ENCODE measurements at regions not wholly inside any gene's neighbourhood (a gene's known extent, or its start where the extent isn't known, plus 50 kb on each side); places are given as distances from the start of the nearest gene placed in this dataset.
A peak's percentile ranks its signal among the peaks of the same experiment; 100 is the strongest.

GRCh38 chr2:16933355-16933754 is 267.7 kb upstream of the CYRIA start:
- Histone ChIP-seq H3T11ph (ENCODE audit: low read length) (no peak overlapping the region), H3K27ac (ENCODE audit: insufficient read length, low read depth, low read length) (no peak overlapping the region), H3K79me2 (ENCODE audit: insufficient read depth, low read length) (no peaks in the 10 kb centered on the region), H2BK120ac (ENCODE audit: low read depth, low read length, poor library complexity, severe bottlenecking) (no peak overlapping the region), H2AFZ (ENCODE audit: low read length) (no peak overlapping the region), H3K23ac (ENCODE audit: insufficient read length, low read depth, low read length) (no peak overlapping the region), H3K14ac (ENCODE audit: insufficient read depth, low read length) (no peak overlapping the region), H3K4me2 (ENCODE audit: insufficient read depth, insufficient read length, low read length) (no peak overlapping the region), H3K18ac (ENCODE audit: insufficient read length, low read depth, low read length) (no peak overlapping the region), H3K4me1 (ENCODE audit: insufficient read depth, low read length) (no peaks in the 10 kb centered on the region), H4K5ac (ENCODE audit: insufficient read length, low read depth, low read length) (no peak overlapping the region), H3K23me2 (ENCODE audit: insufficient read length, low read depth, low read length, poor library complexity, severe bottlenecking) (no peaks in the 10 kb centered on the region), H2BK15ac (ENCODE audit: low read depth, low read length) (no peak overlapping the region), H4K8ac (replicated peaks; ENCODE audit: insufficient read length, low read depth, low read length) (no peak overlapping the region), H3K56ac (ENCODE audit: insufficient read length, low read depth, low read length) (no peak overlapping the region), H4K20me1 (ENCODE audit: control insufficient read depth, insufficient read depth, insufficient read length) (no peaks in the 10 kb centered on the region), H2BK12ac (ENCODE audit: insufficient read length, low read depth, low read length) (no peak overlapping the region), H3K9me3 (ENCODE audit: control insufficient read depth, low read depth, low read length) (no peaks in the 10 kb centered on the region), H2BK5ac (ENCODE audit: insufficient read length, low read length) (no peak overlapping the region), H3K9ac (ENCODE audit: extremely low read depth, insufficient read length, low read length) (no peak overlapping the region), H3K79me1 (ENCODE audit: insufficient read depth, low read depth, low read length, poor library complexity, severe bottlenecking) (no peaks in the 10 kb centered on the region), H4K91ac (ENCODE audit: insufficient read length, low read depth, low read length) (no peak overlapping the region), H3K27me3 (ENCODE audit: insufficient read depth, low read length) (no peaks in the 10 kb centered on the region), H2AK5ac (ENCODE audit: insufficient read length, low read length) (no peak overlapping the region), H2BK20ac (ENCODE audit: low read depth, low read length, poor library complexity, severe bottlenecking) (no peak overlapping the region), H3K4ac (ENCODE audit: low read depth, low read length) (no peak overlapping the region)
- H3K36me3 Mint-ChIP-seq (ENCODE audit: insufficient read depth in 1 of 3, low read depth in 3 of 3): no peaks in the 10 kb centered on the region
- WGBS (ENCODE audit: extremely low coverage, insufficient read length, low lambda C conversion rate): no CpG with 5 or more reads among the region's 4 CpGs
- H3K9me3 Mint-ChIP-seq: no peaks in the 10 kb centered on the region
- H3K27ac Mint-ChIP-seq: peak overlapping the region in 1 of 3 experiments; percentile 56; a peak in 1 of 7 replicates
- no peaks in the 10 kb centered on the region for H3K27me3 Mint-ChIP-seq (ENCODE audit: low read depth)
- TF ChIP-seq CTCF (conservative IDR thresholded peaks at IDR 0.05): no peak
- no peak for DNase-seq
- H3K4me1 Mint-ChIP-seq: peaks cover 0 to 3% of the 10 kb centered on the region in 2 experiments; a peak in 1 of 4 replicates
- no peak overlapping the region for H3K4me3 Mint-ChIP-seq

Data from H9 (cell line).